KOPT-K1 (cell line): ENCODE measurements at regions not wholly inside any gene's neighbourhood (a gene's known extent, or its start where the extent isn't known, plus 50 kb on each side); places are given as distances from the start of the nearest gene placed in this dataset.
"Not testable (repeated sequence)": the region's sequence is repeated elsewhere in the genome, so short reads cannot be mapped to it uniquely, and the experiment has no call there.

Experiments used
- H3K27ac ChIP-seq: fragments of 200-600 bp; sonication (generic); 2 replicates; pipeline ENCODE4 v1.5.1; 2016; ENCODE audit warnings: antibody characterized with exemption, mild to moderate bottlenecking, low read depth, low read length; ENCODE audit not compliant: poor library complexity, severe bottlenecking
- H3K36me3 ChIP-seq: fragments of 200-600 bp; sonication (generic); 2 replicates; pipeline ENCODE4 v1.5.1; 2017; ENCODE audit warnings: antibody characterized with exemption, mild to moderate bottlenecking, low read length, moderate library complexity; ENCODE audit not compliant: insufficient read depth
- H3K9me3 ChIP-seq: fragments of 200-600 bp; sonication (generic); 2 replicates; pipeline ENCODE4 v1.5.1; 2017; ENCODE audit warnings: antibody characterized with exemption, low read length, mild to moderate bottlenecking; ENCODE audit not compliant: insufficient read depth, poor library complexity, severe bottlenecking

GRCh38 chr19:28437390-28438346 is 775.3 kb downstream of the UQCRFS1 start:
- no peaks in the 10 kb centered on the region for H3K36me3 ChIP-seq

GRCh38 chr19:28436320-28436719 is 776.6 kb downstream of the UQCRFS1 start:
- H3K27ac ChIP-seq = no peak overlapping the region
- H3K9me3 ChIP-seq = no peaks in the 10 kb centered on the region
- H3K36me3 ChIP-seq = no peaks in the 10 kb centered on the region

More at GRCh38 chr19:28437390-28438346, 775.3 kb downstream of the UQCRFS1 start:
- H3K9me3 ChIP-seq = no peaks in the 10 kb centered on the region
- H3K27ac ChIP-seq = no peak overlapping the region

GRCh38 chr19:28435551-28436271 is 777.2 kb downstream of the UQCRFS1 start:
- Histone ChIP-seq H3K27ac (no peak overlapping the region), H3K36me3 (no peaks in the 10 kb centered on the region), H3K9me3 (peaks cover 3% of the 10 kb centered on the region)

GRCh38 chr19:28434794-28435193 is 778.2 kb downstream of the UQCRFS1 start:
- H3K9me3 ChIP-seq, H3K27ac ChIP-seq, H3K36me3 ChIP-seq: not testable (repeated sequence)

GRCh38 chr19:28434365-28434764 is 778.6 kb downstream of the UQCRFS1 start:
- not testable (repeated sequence) for H3K27ac ChIP-seq, H3K9me3 ChIP-seq, H3K36me3 ChIP-seq

- not testable (repeated sequence) for H3K36me3 ChIP-seq, H3K27ac ChIP-seq, H3K9me3 ChIP-seq
These were observed 779.8 kb downstream of the UQCRFS1 start for GRCh38 chr19:28433166-28433565.

- peaks cover 5% of the 10 kb centered on the region for H3K9me3 ChIP-seq
- no peak overlapping the region for H3K27ac ChIP-seq
- no peaks in the 10 kb centered on the region for H3K36me3 ChIP-seq
These were observed 782.7 kb downstream of the UQCRFS1 start for GRCh38 chr19:28430214-28430613.

- Histone ChIP-seq H3K36me3 (no peaks in the 10 kb centered on the region), H3K9me3 (peaks cover 5% of the 10 kb centered on the region), H3K27ac (no peak overlapping the region)
These were observed 783.6 kb downstream of the UQCRFS1 start for GRCh38 chr19:28429356-28429755.

GRCh38 chr19:28428663-28429348 is 784.1 kb downstream of the UQCRFS1 start:
- peaks cover 5% of the 10 kb centered on the region for H3K9me3 ChIP-seq
- no peak overlapping the region for H3K27ac ChIP-seq
- no peaks in the 10 kb centered on the region for H3K36me3 ChIP-seq

GRCh38 chr19:28427376-28428083 is 785.4 kb downstream of the UQCRFS1 start:
- no peaks in the 10 kb centered on the region for H3K36me3 ChIP-seq
- no peak overlapping the region for H3K27ac ChIP-seq
- peaks cover 5% of the 10 kb centered on the region for H3K9me3 ChIP-seq

GRCh38 chr19:28426730-28427225 is 786.2 kb downstream of the UQCRFS1 start:
- Histone ChIP-seq H3K27ac (no peak overlapping the region), H3K36me3 (no peaks in the 10 kb centered on the region), H3K9me3 (peaks cover 5% of the 10 kb centered on the region)

GRCh38 chr19:28426110-28426729 is 786.7 kb downstream of the UQCRFS1 start:
- Histone ChIP-seq H3K9me3 (peaks cover 10% of the 10 kb centered on the region), H3K27ac (no peak overlapping the region), H3K36me3 (no peaks in the 10 kb centered on the region)

GRCh38 chr19:28425046-28425931 is 787.7 kb downstream of the UQCRFS1 start:
- H3K36me3 ChIP-seq = no peaks in the 10 kb centered on the region
- H3K27ac ChIP-seq = no peak overlapping the region
- peaks cover 6% of the 10 kb centered on the region for H3K9me3 ChIP-seq
